ENCODE measurements at regions not wholly inside any gene's neighbourhood (a gene's known extent, or its start where the extent isn't known, plus 50 kb on each side); places are given as distances from the start of the nearest gene placed in this dataset.
"Not testable (repeated sequence)": the region's sequence is repeated elsewhere in the genome, so short reads cannot be mapped to it uniquely, and the experiment has no call there.

GRCh38 chrX:52585892-52586291 is 68.8 kb downstream of the SSX7 start:
- Histone ChIP-seq H3K4me1 (no peaks in the 10 kb centered on the region), H3K9me3 (replicated peaks) (no peaks in the 10 kb centered on the region)
- no peak for DNase-seq

GRCh38 chrX:52577464-52578173 is 60.8 kb upstream of the XAGE1B start:
- Histone ChIP-seq H3K36me3 (no peaks in the 10 kb centered on the region), H3K9me3 (replicated peaks) (no peaks in the 10 kb centered on the region), H3K27me3 (no peaks in the 10 kb centered on the region), H3K4me1 (no peaks in the 10 kb centered on the region), H3K27ac (no peak overlapping the region), H3K4me3 (no peak overlapping the region)
- DNase-seq: no peak

More at GRCh38 chrX:52585892-52586291, 68.8 kb downstream of the SSX7 start:
- no peaks in the 10 kb centered on the region for H3K27me3 ChIP-seq
- no peaks in the 10 kb centered on the region for H3K36me3 ChIP-seq
- no peak overlapping the region for H3K4me3 ChIP-seq
- no peak overlapping the region for H3K27ac ChIP-seq

GRCh38 chrX:52576946-52577345 is 60.1 kb upstream of the XAGE1B start:
- Histone ChIP-seq H3K27ac (no peak overlapping the region), H3K4me1 (no peaks in the 10 kb centered on the region), H3K9me3 (replicated peaks) (no peaks in the 10 kb centered on the region), H3K4me3 (no peak overlapping the region), H3K36me3 (no peaks in the 10 kb centered on the region), H3K27me3 (no peaks in the 10 kb centered on the region)
- DNase-seq: no peak

- H3K27me3 ChIP-seq: no peaks in the 10 kb centered on the region
- no peak for DNase-seq
- H3K4me1 ChIP-seq: no peaks in the 10 kb centered on the region
- no peak overlapping the region for H3K27ac ChIP-seq
- no peaks in the 10 kb centered on the region for H3K36me3 ChIP-seq
- no peaks in the 10 kb centered on the region for H3K9me3 ChIP-seq (replicated peaks)
- H3K4me3 ChIP-seq: no peak overlapping the region
Measured at GRCh38 chrX:52576474-52576873, 59.6 kb upstream of the XAGE1B start.

- Histone ChIP-seq H3K27ac (no peak overlapping the region), H3K36me3 (no peaks in the 10 kb centered on the region), H3K9me3 (replicated peaks) (no peaks in the 10 kb centered on the region), H3K4me3 (no peak overlapping the region), H3K4me1 (no peaks in the 10 kb centered on the region), H3K27me3 (no peaks in the 10 kb centered on the region)
- peak; percentile 3 to 56 for DNase-seq
Measured at GRCh38 chrX:52574416-52575275, 57.8 kb upstream of the XAGE1B start.

GRCh38 chrX:52568146-52568545 is 51.3 kb upstream of the XAGE1B start:
- not testable (repeated sequence) for H3K4me1 ChIP-seq; H3K36me3 ChIP-seq; H3K27ac ChIP-seq; H3K9me3 ChIP-seq (replicated peaks); DNase-seq; H3K27me3 ChIP-seq; H3K4me3 ChIP-seq
